ENCODE measurements at regions not wholly inside any gene's neighbourhood (a gene's known extent, or its start where the extent isn't known, plus 50 kb on each side); places are given as distances from the start of the nearest gene placed in this dataset.

GRCh38 chr1:191222206-191222605 lies 744.5 kb upstream of the BRINP3 start:
- H2AFZ ChIP-seq (ENCODE audit: low read length), result no peak overlapping the region

DNA sequence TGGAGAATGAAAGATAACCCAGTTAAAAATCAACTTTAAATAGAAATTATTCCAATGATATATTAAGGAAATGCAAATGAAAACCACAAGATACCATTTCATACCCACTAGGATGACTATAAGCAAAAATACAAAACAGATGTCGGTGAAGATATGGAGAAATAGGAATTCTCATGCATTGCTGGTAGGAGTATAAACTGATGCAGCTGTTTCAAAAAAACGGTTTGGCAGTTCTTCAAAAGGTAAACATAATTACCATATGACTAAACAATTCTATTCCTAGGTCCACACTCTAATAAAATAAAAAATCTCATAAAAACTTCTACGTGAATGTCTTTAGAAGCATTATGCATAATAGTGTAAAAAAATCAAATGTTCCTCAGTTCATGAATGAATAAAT lies 763.3 kb upstream of the BRINP3 start:
- no peaks in the 10 kb centered on the region for H3K79me2 ChIP-seq (ENCODE audit: insufficient read depth, low read length)
- FAIRE-seq (no peak), DNase-seq (ENCODE audit: low spot score) (no peak), ATAC-seq (no peak)
- no peak overlapping the region for H3K4me3 ChIP-seq (replicated peaks in 1 of 3; ENCODE audit: insufficient read depth in 1 of 3, low read depth in 2 of 3, low read length in 3 of 3)
- no peaks in the 10 kb centered on the region for H4K20me1 ChIP-seq (ENCODE audit: insufficient read depth, low read length)
- H3K27ac ChIP-seq (ENCODE audit: extremely low read length, insufficient read depth, low read length), result no peak overlapping the region
- BruUV-seq (replicated peaks), result no TSS peak
- no peak overlapping the region for H2AFZ ChIP-seq (ENCODE audit: low read length)
- in situ Hi-C loops (cut with HindIII; ENCODE audit: extremely low pct_ligation_motif_present, low pct_unique_long_range_greater_than_20kb), result no loop called here
- H3K9ac ChIP-seq (ENCODE audit: insufficient read depth, low read depth, low read length), result no peak overlapping the region
- POLR2A ChIA-PET, result no interaction called here
- WGBS (ENCODE audit: low lambda C conversion rate), result 3% methylated on average over 3 of the region's 3 CpGs
- no peaks in the 10 kb centered on the region for H3K36me3 ChIP-seq (replicated peaks in 1 of 2; ENCODE audit: control insufficient read depth in 1 of 2, insufficient read depth in 2 of 2, low read length in 2 of 2)
- no peaks in the 10 kb centered on the region for H3K27me3 ChIP-seq (ENCODE audit: control insufficient read depth in 1 of 2, insufficient read depth in 2 of 2, low read length in 2 of 2)
- H3K4me2 ChIP-seq (ENCODE audit: low read depth, low read length), result no peak overlapping the region
- CTCF ChIA-PET (ENCODE audit: low intra/inter-chr PET ratio, low total read pairs), result no interaction called here
- intact Hi-C loops (cut with micrococcal nuclease; ENCODE audit: unreplicated experiment), result no loop called here
- H3K4me1 ChIP-seq (ENCODE audit: insufficient read depth, low read length), result no peaks in the 10 kb centered on the region
- no peaks in the 10 kb centered on the region for H3K9me3 ChIP-seq (ENCODE audit: low read length)
- TF ChIP-seq ZFY (CRISPR knock-in tag; IDR thresholded peaks at IDR 0.05) (no peak), NR1H2 (CRISPR knock-in tag; IDR thresholded peaks at IDR 0.05; ENCODE audit: borderline replicate concordance, low read depth) (no peak), ZNF720 (CRISPR knock-in tag; IDR thresholded peaks at IDR 0.05) (no peak), ATF7 (IDR thresholded peaks at IDR 0.05) (no peak), ATF7 (CRISPR knock-in tag; IDR thresholded peaks at IDR 0.05) (no peak), DMTF1 (CRISPR knock-in tag; IDR thresholded peaks at IDR 0.05) (no peak)
- TF ChIP-seq, protein P1, sequence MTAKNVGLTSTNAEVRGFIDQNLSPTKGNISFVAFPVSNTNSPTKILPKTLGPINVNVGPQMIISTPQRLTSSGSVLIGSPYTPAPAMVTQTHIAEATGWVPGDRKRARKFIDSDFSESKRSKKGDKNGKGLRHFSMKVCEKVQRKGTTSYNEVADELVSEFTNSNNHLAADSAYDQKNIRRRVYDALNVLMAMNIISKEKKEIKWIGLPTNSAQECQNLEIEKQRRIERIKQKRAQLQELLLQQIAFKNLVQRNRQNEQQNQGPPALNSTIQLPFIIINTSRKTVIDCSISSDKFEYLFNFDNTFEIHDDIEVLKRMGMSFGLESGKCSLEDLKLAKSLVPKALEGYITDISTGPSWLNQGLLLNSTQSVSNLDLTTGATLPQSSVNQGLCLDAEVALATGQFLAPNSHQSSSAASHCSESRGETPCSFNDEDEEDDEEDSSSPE (CRISPR knock-in tag; IDR thresholded peaks at IDR 0.05), result no peak
- TF ChIP-seq, protein P2, sequence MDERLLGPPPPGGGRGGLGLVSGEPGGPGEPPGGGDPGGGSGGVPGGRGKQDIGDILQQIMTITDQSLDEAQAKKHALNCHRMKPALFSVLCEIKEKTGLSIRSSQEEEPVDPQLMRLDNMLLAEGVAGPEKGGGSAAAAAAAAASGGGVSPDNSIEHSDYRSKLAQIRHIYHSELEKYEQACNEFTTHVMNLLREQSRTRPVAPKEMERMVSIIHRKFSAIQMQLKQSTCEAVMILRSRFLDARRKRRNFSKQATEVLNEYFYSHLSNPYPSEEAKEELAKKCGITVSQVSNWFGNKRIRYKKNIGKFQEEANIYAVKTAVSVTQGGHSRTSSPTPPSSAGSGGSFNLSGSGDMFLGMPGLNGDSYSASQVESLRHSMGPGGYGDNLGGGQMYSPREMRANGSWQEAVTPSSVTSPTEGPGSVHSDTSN (CRISPR knock-in tag; IDR thresholded peaks at IDR 0.05), result no peak

More at GRCh38 chr1:191222206-191222605, 744.5 kb upstream of the BRINP3 start:
- intact Hi-C loops (cut with micrococcal nuclease; ENCODE audit: unreplicated experiment) (no loop called here), in situ Hi-C loops (cut with HindIII; ENCODE audit: extremely low pct_ligation_motif_present, low pct_unique_long_range_greater_than_20kb) (no loop called here)
- DNase-seq (ENCODE audit: low spot score) (no peak), FAIRE-seq (no peak), ATAC-seq (no peak)
- H3K4me1 ChIP-seq (ENCODE audit: insufficient read depth, low read length), result no peaks in the 10 kb centered on the region
- TF ChIP-seq ZBTB3 (CRISPR knock-in tag; IDR thresholded peaks at IDR 0.05; ENCODE audit: borderline replicate concordance, low read depth) (no peak), CHD2 (IDR thresholded peaks at IDR 0.05; ENCODE audit: low read depth, low read length) (no peak), ZNF101 (CRISPR knock-in tag; IDR thresholded peaks at IDR 0.05; ENCODE audit: borderline replicate concordance, low read depth) (no peak), NFIB (CRISPR knock-in tag; IDR thresholded peaks at IDR 0.05; ENCODE audit: borderline replicate concordance) (no peak), DPF2 (CRISPR knock-in tag; IDR thresholded peaks at IDR 0.05; ENCODE audit: borderline replicate concordance, low read depth) (no peak), ATM (IDR thresholded peaks at IDR 0.05; ENCODE audit: borderline replicate concordance) (no peak), TRIM22 (IDR thresholded peaks at IDR 0.05) (no peak), ZNF253 (CRISPR knock-in tag; IDR thresholded peaks at IDR 0.05; ENCODE audit: borderline replicate concordance) (no peak), KMT2A (CRISPR knock-in tag; IDR thresholded peaks at IDR 0.05) (no peak), NBN (conservative IDR thresholded peaks at IDR 0.05) (no peak), KLF6 (CRISPR knock-in tag; IDR thresholded peaks at IDR 0.05) (no peak), ZNF235 (CRISPR knock-in tag; IDR thresholded peaks at IDR 0.05; ENCODE audit: borderline replicate concordance) (no peak)
- H3K27me3 ChIP-seq (ENCODE audit: control insufficient read depth in 1 of 2, insufficient read depth in 2 of 2, low read length in 2 of 2), result no peaks in the 10 kb centered on the region
- no peak overlapping the region for H3K9ac ChIP-seq (ENCODE audit: insufficient read depth, low read depth, low read length)
- 7% methylated on average over 5 of the region's 5 CpGs for WGBS (ENCODE audit: low lambda C conversion rate)
- no TSS peak for BruUV-seq (replicated peaks)
- no peak overlapping the region for H3K4me3 ChIP-seq (replicated peaks in 1 of 3; ENCODE audit: insufficient read depth in 1 of 3, low read depth in 2 of 3, low read length in 3 of 3)
- CTCF ChIA-PET (ENCODE audit: low intra/inter-chr PET ratio, low total read pairs), result no interaction called here
- POLR2A ChIA-PET, result no interaction called here
- no peak overlapping the region for H3K27ac ChIP-seq (ENCODE audit: extremely low read length, insufficient read depth, low read length)
- H3K4me2 ChIP-seq (ENCODE audit: low read depth, low read length), result no peak overlapping the region
- H4K20me1 ChIP-seq (ENCODE audit: insufficient read depth, low read length), result no peaks in the 10 kb centered on the region
- no peaks in the 10 kb centered on the region for H3K79me2 ChIP-seq (ENCODE audit: insufficient read depth, low read length)
- H3K36me3 ChIP-seq (replicated peaks in 1 of 2; ENCODE audit: control insufficient read depth in 1 of 2, insufficient read depth in 2 of 2, low read length in 2 of 2), result no peaks in the 10 kb centered on the region
- H3K9me3 ChIP-seq (ENCODE audit: low read length), result peaks cover 5% of the 10 kb centered on the region; the same call in 1 of the 2 replicates

Measured in HepG2 (cell line).